Upper lobe of left lung (tissue), 4 donors: ENCODE measurements at regions not wholly inside any gene's neighbourhood (a gene's known extent, or its start where the extent isn't known, plus 50 kb on each side); places are given as distances from the start of the nearest gene placed in this dataset.

ENCODE experiments used
- EP300 ChIP-seq, 4 donors: sonication (generic); formaldehyde crosslinking; IDR thresholded peaks; one replicate each; pipeline ENCODE4 v1.5.1; 2017; ENCODE audit warnings: antibody characterized with exemption in 4 of 4, control low read depth in 2 of 4
- POLR2A ChIP-seq, 4 donors: fragments of 450-650 bp; IDR thresholded peaks; one replicate each; pipeline ENCODE4 v1.5.1; 2016 to 2017; ENCODE audit warnings: antibody characterized with exemption in 4 of 4, mild to moderate bottlenecking in 2 of 4

DNA sequence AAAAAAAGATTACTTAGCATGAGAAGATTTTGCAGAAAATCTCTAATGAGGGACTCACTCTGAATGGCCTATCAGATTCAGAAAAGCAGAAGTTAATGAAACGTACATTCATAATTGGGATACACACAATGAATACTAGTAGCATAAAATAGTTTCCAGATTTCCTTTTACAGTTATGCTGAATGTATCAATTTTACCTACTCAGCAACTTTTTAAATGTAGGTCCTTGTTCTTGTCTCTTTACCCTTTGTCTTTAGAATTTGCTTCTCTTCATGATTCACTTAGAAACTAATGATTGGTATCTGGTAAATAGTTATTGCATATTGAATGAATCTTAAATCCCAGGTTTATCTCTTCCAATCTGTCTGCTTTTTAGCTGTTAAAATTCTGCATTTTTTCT lies 458.8 kb downstream of the DSC3 start:
- TF ChIP-seq POLR2A (IDR thresholded peaks at IDR 0.05) (no peak), EP300 (IDR thresholded peaks at IDR 0.05) (no peak)
